ENCODE measurements at regions not wholly inside any gene's neighbourhood (a gene's known extent, or its start where the extent isn't known, plus 50 kb on each side); places are given as distances from the start of the nearest gene placed in this dataset.

GRCh38 chr1:55969322-55969721 lies 610.0 kb downstream of the PLPP3 start:
- H3K4me1 ChIP-seq (ENCODE audit: control insufficient read depth in 5 of 5, insufficient read depth in 5 of 5, low read length in 5 of 5) = peaks cover 0 to 14% (median 4%) of the 10 kb centered on the region in 5 donors
- no peak overlapping the region for H3K27ac ChIP-seq (ENCODE audit: low read depth in 1 of 2, low read length in 1 of 2)
- H3K9me3 ChIP-seq (ENCODE audit: control insufficient read depth in 4 of 4, insufficient read depth in 3 of 4, low read length in 3 of 4) = peaks cover 0 to 2% (median under 1%) of the 10 kb centered on the region in 4 donors
- DNase-seq (peak in 1 of 3 donors; percentile 34), ATAC-seq (ENCODE audit: insufficient read depth, low FRiP score) (no peak)
- no peaks in the 10 kb centered on the region for H3K27me3 ChIP-seq (ENCODE audit: control insufficient read depth in 3 of 3, insufficient read depth in 3 of 3, low read length in 2 of 3)
- no peaks in the 10 kb centered on the region for H3K36me3 ChIP-seq (ENCODE audit: control insufficient read depth in 4 of 4, insufficient read depth in 4 of 4, low read length in 4 of 4)
- H3K9ac ChIP-seq (ENCODE audit: insufficient read depth in 1 of 2, low read length in 2 of 2) = no peak overlapping the region
- no peak for TF ChIP-seq CTCF (IDR thresholded peaks at IDR 0.05; ENCODE audit: control extremely low read depth, extremely low read depth)
- no peak overlapping the region for H3K4me3 ChIP-seq

- Histone ChIP-seq H3K4me3 (no peak overlapping the region), H3K4me1 (ENCODE audit: control insufficient read depth in 5 of 5, insufficient read depth in 5 of 5, low read length in 5 of 5) (peaks cover 0 to 10% (median 0%) of the 10 kb centered on the region in 5 donors), H3K27ac (ENCODE audit: low read depth in 1 of 2, low read length in 1 of 2) (no peak overlapping the region), H3K9me3 (ENCODE audit: control insufficient read depth in 4 of 4, insufficient read depth in 3 of 4, low read length in 3 of 4) (peaks cover 0 to 2% (median 0%) of the 10 kb centered on the region in 4 donors), H3K9ac (ENCODE audit: insufficient read depth in 1 of 2, low read length in 2 of 2) (no peak overlapping the region), H3K36me3 (ENCODE audit: control insufficient read depth in 4 of 4, insufficient read depth in 4 of 4, low read length in 4 of 4) (no peaks in the 10 kb centered on the region), H3K27me3 (ENCODE audit: control insufficient read depth in 3 of 3, insufficient read depth in 3 of 3, low read length in 2 of 3) (no peaks in the 10 kb centered on the region)
- no peak for TF ChIP-seq CTCF (IDR thresholded peaks at IDR 0.05; ENCODE audit: control extremely low read depth, extremely low read depth)
- DNase-seq (peak; percentile 46 to 86 (median 85)), ATAC-seq (ENCODE audit: insufficient read depth, low FRiP score) (no peak)
- 72 to 74% methylated on average over 7 of the region's 7 CpGs for WGBS, 2 donors
Observed at GRCh38 chr1:55968661-55969060, 610.7 kb downstream of the PLPP3 start.

- no peaks in the 10 kb centered on the region for H3K27me3 ChIP-seq (ENCODE audit: control insufficient read depth in 3 of 3, insufficient read depth in 3 of 3, low read length in 2 of 3)
- H3K9ac ChIP-seq (ENCODE audit: insufficient read depth in 1 of 2, low read length in 2 of 2) = no peak overlapping the region
- TF ChIP-seq CTCF (IDR thresholded peaks at IDR 0.05; ENCODE audit: control extremely low read depth, extremely low read depth) = no peak
- peaks cover 0 to 2% (median 0%) of the 10 kb centered on the region in 4 donors for H3K9me3 ChIP-seq (ENCODE audit: control insufficient read depth in 4 of 4, insufficient read depth in 3 of 4, low read length in 3 of 4)
- DNase-seq = no peak
- WGBS, 2 donors = 29 to 61% methylated on average over 5 of the region's 5 CpGs
- H3K4me1 ChIP-seq (ENCODE audit: control insufficient read depth in 5 of 5, insufficient read depth in 5 of 5, low read length in 5 of 5) = peaks cover 0 to 13% (median 0%) of the 10 kb centered on the region in 5 donors
- H3K27ac ChIP-seq (ENCODE audit: low read depth in 1 of 2, low read length in 1 of 2) = no peak overlapping the region
- no peak overlapping the region for H3K4me3 ChIP-seq
- ATAC-seq (ENCODE audit: insufficient read depth, low FRiP score) = no peak
- no peaks in the 10 kb centered on the region for H3K36me3 ChIP-seq (ENCODE audit: control insufficient read depth in 4 of 4, insufficient read depth in 4 of 4, low read length in 4 of 4)
Observed at GRCh38 chr1:55965981-55966461, 613.3 kb downstream of the PLPP3 start.

GRCh38 chr1:55962472-55962871 lies 616.9 kb downstream of the PLPP3 start:
- TF ChIP-seq CTCF (IDR thresholded peaks at IDR 0.05; ENCODE audit: control extremely low read depth, extremely low read depth) = no peak
- DNase-seq (no peak), ATAC-seq (ENCODE audit: insufficient read depth, low FRiP score) (no peak)
- no peaks in the 10 kb centered on the region for H3K9me3 ChIP-seq (ENCODE audit: control insufficient read depth in 4 of 4, insufficient read depth in 3 of 4, low read length in 3 of 4)
- no peak overlapping the region for H3K27ac ChIP-seq (ENCODE audit: low read depth in 1 of 2, low read length in 1 of 2)
- peaks cover 0 to 27% (median 0%) of the 10 kb centered on the region in 5 donors for H3K4me1 ChIP-seq (ENCODE audit: control insufficient read depth in 5 of 5, insufficient read depth in 5 of 5, low read length in 5 of 5)
- 89 to 91% methylated on average over 2 of the region's 2 CpGs for WGBS, 2 donors
- no peak overlapping the region for H3K9ac ChIP-seq (ENCODE audit: insufficient read depth in 1 of 2, low read length in 2 of 2)
- no peaks in the 10 kb centered on the region for H3K27me3 ChIP-seq (ENCODE audit: control insufficient read depth in 3 of 3, insufficient read depth in 3 of 3, low read length in 2 of 3)
- no peaks in the 10 kb centered on the region for H3K36me3 ChIP-seq (ENCODE audit: control insufficient read depth in 4 of 4, insufficient read depth in 4 of 4, low read length in 4 of 4)
- no peak overlapping the region for H3K4me3 ChIP-seq
